Liver (tissue), 8 donors: ENCODE measurements at regions not wholly inside any gene's neighbourhood (a gene's known extent, or its start where the extent isn't known, plus 50 kb on each side); places are given as distances from the start of the nearest gene placed in this dataset.

ENCODE experiments used
- DNase-seq: peaks from one replicate; pipeline ENCODE4 v3.0.0-alpha.2; 2017; ENCODE audit warnings: low spot score
- H3K27ac ChIP-seq, 2 donors: one replicate each; pipeline ENCODE4 v1.7.0; 2013; ENCODE audit warnings: inconsistent platforms in 2 of 2, low read length in 2 of 2, control low read depth in 1 of 2, low read depth in 1 of 2, mild to moderate bottlenecking in 1 of 2
- H3K27me3 ChIP-seq, 4 donors: one replicate each; pipeline versions ENCODE4 v1.6.1 to v1.7.0; 2013; ENCODE audit warnings: low read length in 3 of 4, inconsistent platforms in 1 of 4, mild to moderate bottlenecking in 1 of 4, moderate library complexity in 1 of 4; ENCODE audit not compliant: control insufficient read depth in 4 of 4, insufficient read depth in 4 of 4
- H3K36me3 ChIP-seq, 4 donors: one replicate each; pipeline versions ENCODE4 v1.6.1 to v1.7.0; 2013; ENCODE audit warnings: low read length in 3 of 4, mild to moderate bottlenecking in 3 of 4, low read depth in 1 of 4, moderate library complexity in 1 of 4; ENCODE audit not compliant: control insufficient read depth in 4 of 4, insufficient read depth in 3 of 4
- H3K4me1 ChIP-seq, 4 donors: one replicate each; pipeline versions ENCODE4 v1.6.1 to v1.7.0; 2013; ENCODE audit warnings: low read length in 3 of 4, mild to moderate bottlenecking in 3 of 4, moderate library complexity in 1 of 4; ENCODE audit not compliant: control insufficient read depth in 4 of 4, insufficient read depth in 4 of 4
- H3K4me3 ChIP-seq, 3 donors: one replicate each; pipeline versions ENCODE4 v1.6.1 to v1.7.0; 2013; ENCODE audit warnings: low read length in 3 of 3, control low read depth in 1 of 3, low read depth in 1 of 3, mild to moderate bottlenecking in 1 of 3
- H3K9ac ChIP-seq, 2 donors: one replicate each; pipeline ENCODE4 v1.7.0; 2013; ENCODE audit warnings: low read length in 2 of 2, mild to moderate bottlenecking in 2 of 2, moderate library complexity in 2 of 2, control low read depth in 1 of 2, low read depth in 1 of 2
- H3K9me3 ChIP-seq, 4 donors: one replicate each; pipeline versions ENCODE4 v1.6.1 to v1.7.0; 2013; ENCODE audit warnings: low read length in 3 of 4; ENCODE audit not compliant: control insufficient read depth in 4 of 4
- ATF3 ChIP-seq: IDR thresholded peaks from 2 replicates; pipeline ENCODE4 v1.6.1; 2016; ENCODE audit warnings: antibody characterized with exemption
- CTCF ChIP-seq: fragments of 150-350 bp; IDR thresholded peaks from 2 replicates; pipeline ENCODE4 v1.5.1; 2017; ENCODE audit warnings: improper control_type of control experiment, low read depth, low read length; ENCODE audit not compliant: missing input control
- EGR1 ChIP-seq, 2 donors: IDR thresholded peaks; 2 replicates each; pipeline ENCODE4 v1.6.1; 2016 to 2018; ENCODE audit warnings: antibody characterized with exemption in 2 of 2, low read depth in 2 of 2
- FOXA1 ChIP-seq: IDR thresholded peaks from 2 replicates; pipeline ENCODE4 v1.6.1; 2016; ENCODE audit warnings: antibody characterized with exemption
- FOXA2 ChIP-seq: IDR thresholded peaks from 2 replicates; pipeline ENCODE4 v1.6.1; 2016; ENCODE audit warnings: antibody characterized with exemption
- GABPA ChIP-seq, 2 donors: IDR thresholded peaks in 1 of 2; conservative IDR thresholded peaks in 1 of 2; 2 replicates each; pipeline ENCODE4 v1.6.1; 2016; ENCODE audit warnings: antibody characterized with exemption in 2 of 2, mild to moderate bottlenecking in 1 of 2, moderate library complexity in 1 of 2
- HNF4A ChIP-seq, 2 donors: conservative IDR thresholded peaks; 2 replicates each; pipeline ENCODE4 v1.6.1; 2016; ENCODE audit warnings: antibody characterized with exemption in 2 of 2, mild to moderate bottlenecking in 2 of 2
- HNF4G ChIP-seq: IDR thresholded peaks from 2 replicates; pipeline ENCODE4 v1.6.1; 2016; ENCODE audit warnings: antibody characterized with exemption
- JUND ChIP-seq, 2 donors: IDR thresholded peaks; 2 replicates each; pipeline ENCODE4 v1.6.1; 2016; ENCODE audit warnings: antibody characterized with exemption in 2 of 2
- NR2F2 ChIP-seq: IDR thresholded peaks from 2 replicates; pipeline ENCODE4 v1.6.1; 2016; ENCODE audit warnings: antibody characterized with exemption
- RAD21 ChIP-seq, 2 donors: IDR thresholded peaks; 2 replicates each; pipeline ENCODE4 v1.6.1; 2016; ENCODE audit warnings: antibody characterized with exemption in 2 of 2, mild to moderate bottlenecking in 2 of 2
- REST ChIP-seq: IDR thresholded peaks from 2 replicates; pipeline ENCODE4 v1.6.1; 2016; ENCODE audit warnings: antibody characterized with exemption, mild to moderate bottlenecking
- RXRA ChIP-seq, 2 donors: IDR thresholded peaks; 2 replicates each; pipeline ENCODE4 v1.6.1; 2017 to 2018; ENCODE audit warnings: antibody characterized with exemption in 2 of 2, mild to moderate bottlenecking in 1 of 2
- SP1 ChIP-seq: IDR thresholded peaks from 2 replicates; pipeline ENCODE4 v1.6.1; 2018; ENCODE audit warnings: antibody characterized with exemption, mild to moderate bottlenecking
- TAF1 ChIP-seq: conservative IDR thresholded peaks from 2 replicates; pipeline ENCODE4 v1.6.1; 2016; ENCODE audit warnings: antibody characterized with exemption, mild to moderate bottlenecking
- YY1 ChIP-seq: IDR thresholded peaks from 2 replicates; pipeline ENCODE4 v1.6.1; 2016; ENCODE audit warnings: antibody characterized with exemption, mild to moderate bottlenecking
- WGBS: extraction: QIAGEN DNeasy Blood & Tissue Kit; methylation state at CpG from one replicate; pipeline ENCODE4 v1.1.7; 2013; 5-methylcytosine and 5-hydroxymethylcytosine counted together
- TF ChIP-seq, protein P1 (sequence below): IDR thresholded peaks from 2 replicates; pipeline ENCODE4 v1.6.1; 2016; ENCODE audit warnings: antibody characterized with exemption
- TF ChIP-seq, protein P2 (sequence below): IDR thresholded peaks from 2 replicates; pipeline ENCODE4 v1.6.1; 2016; ENCODE audit warnings: antibody characterized with exemption
- donor health status: healthy.
- donor health status: healthy.
- donor health status: healthy.
- donor health status: healthy.
- donor health status: healthy.

- TF ChIP-seq TAF1 (no peak), SP1 (no peak), GABPA (IDR thresholded peaks at IDR 0.05 in 1 of 2, conservative IDR thresholded peaks at IDR 0.05 in 1 of 2) (no peak), FOXA2 (no peak), EGR1 (IDR thresholded peaks at IDR 0.05; ENCODE audit: low read depth in 2 of 2) (no peak)
These were observed 311.0 kb upstream of the NDN start (continued) for GRCh38 chr15:23998056-23998455.

- Histone ChIP-seq H3K4me1 (no peaks in the 10 kb centered on the region), H3K36me3 (no peaks in the 10 kb centered on the region), H3K9me3 (no peaks in the 10 kb centered on the region), H3K4me3 (no peak overlapping the region), H3K27me3 (no peaks in the 10 kb centered on the region), H3K27ac (no peak overlapping the region), H3K9ac (no peak overlapping the region)
- DNase-seq = no peak
- TF ChIP-seq REST (no peak), GABPA (IDR thresholded peaks at IDR 0.05 in 1 of 2, conservative IDR thresholded peaks at IDR 0.05 in 1 of 2) (no peak), ATF3 (no peak), FOXA2 (no peak), HNF4G (no peak), EGR1 (IDR thresholded peaks at IDR 0.05; ENCODE audit: low read depth in 2 of 2) (no peak), RAD21 (IDR thresholded peaks at IDR 0.05) (no peak), NR2F2 (no peak), YY1 (no peak), RXRA (IDR thresholded peaks at IDR 0.05) (no peak)
- 68% methylated on average over 1 of the region's 1 CpG for WGBS
These were observed 321.4 kb upstream of the NDN start for GRCh38 chr15:24008476-24008875.

DNA sequence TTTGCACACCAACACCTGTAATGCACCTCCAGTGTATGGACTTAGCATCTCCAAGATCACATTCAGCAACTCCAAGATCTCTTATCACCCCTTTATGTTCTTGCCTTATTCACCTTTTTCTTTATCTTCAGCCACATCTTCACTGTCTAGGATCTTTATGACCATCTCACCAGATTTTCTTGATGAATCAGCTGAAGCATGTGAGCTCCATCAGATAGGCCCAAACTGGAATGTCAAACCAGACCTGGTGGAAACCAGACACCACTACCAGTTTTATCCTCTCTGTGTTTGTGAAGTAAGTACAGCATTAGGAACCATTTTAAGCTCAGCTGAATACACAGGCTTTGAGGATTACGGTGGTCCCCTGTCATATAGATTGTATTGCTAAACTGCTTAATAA lies 330.4 kb upstream of the NDN start:
- no peak overlapping the region for H3K4me3 ChIP-seq
- no peak for DNase-seq
- no peaks in the 10 kb centered on the region for H3K27me3 ChIP-seq
- no peak for TF ChIP-seq RAD21 (IDR thresholded peaks at IDR 0.05)
- TF ChIP-seq FOXA2 = no peak
- TF ChIP-seq REST = no peak
- no peak for TF ChIP-seq SP1
- no peak for TF ChIP-seq ATF3
- no peak for TF ChIP-seq YY1
- no peak for TF ChIP-seq FOXA1
- TF ChIP-seq CTCF = no peak
- TF ChIP-seq NR2F2 = no peak
- no peak for TF ChIP-seq JUND (IDR thresholded peaks at IDR 0.05)
- no peak for TF ChIP-seq EGR1 (IDR thresholded peaks at IDR 0.05; ENCODE audit: low read depth in 2 of 2)
- TF ChIP-seq RXRA (IDR thresholded peaks at IDR 0.05) = no peak
- TF ChIP-seq, protein P1, sequence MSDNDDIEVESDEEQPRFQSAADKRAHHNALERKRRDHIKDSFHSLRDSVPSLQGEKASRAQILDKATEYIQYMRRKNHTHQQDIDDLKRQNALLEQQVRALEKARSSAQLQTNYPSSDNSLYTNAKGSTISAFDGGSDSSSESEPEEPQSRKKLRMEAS = no peak
- TF ChIP-seq GABPA (IDR thresholded peaks at IDR 0.05 in 1 of 2, conservative IDR thresholded peaks at IDR 0.05 in 1 of 2) = no peak
- TF ChIP-seq HNF4A (conservative IDR thresholded peaks at IDR 0.05) = no peak
- TF ChIP-seq HNF4G = no peak
- TF ChIP-seq, protein P2, sequence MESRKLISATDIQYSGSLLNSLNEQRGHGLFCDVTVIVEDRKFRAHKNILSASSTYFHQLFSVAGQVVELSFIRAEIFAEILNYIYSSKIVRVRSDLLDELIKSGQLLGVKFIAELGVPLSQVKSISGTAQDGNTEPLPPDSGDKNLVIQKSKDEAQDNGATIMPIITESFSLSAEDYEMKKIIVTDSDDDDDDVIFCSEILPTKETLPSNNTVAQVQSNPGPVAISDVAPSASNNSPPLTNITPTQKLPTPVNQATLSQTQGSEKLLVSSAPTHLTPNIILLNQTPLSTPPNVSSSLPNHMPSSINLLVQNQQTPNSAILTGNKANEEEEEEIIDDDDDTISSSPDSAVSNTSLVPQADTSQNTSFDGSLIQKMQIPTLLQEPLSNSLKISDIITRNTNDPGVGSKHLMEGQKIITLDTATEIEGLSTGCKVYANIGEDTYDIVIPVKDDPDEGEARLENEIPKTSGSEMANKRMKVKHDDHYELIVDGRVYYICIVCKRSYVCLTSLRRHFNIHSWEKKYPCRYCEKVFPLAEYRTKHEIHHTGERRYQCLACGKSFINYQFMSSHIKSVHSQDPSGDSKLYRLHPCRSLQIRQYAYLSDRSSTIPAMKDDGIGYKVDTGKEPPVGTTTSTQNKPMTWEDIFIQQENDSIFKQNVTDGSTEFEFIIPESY = no peak
- no peak for TF ChIP-seq TAF1
- no peak overlapping the region for H3K27ac ChIP-seq
- no peak overlapping the region for H3K9ac ChIP-seq
- WGBS = 66% methylated on average over 1 of the region's 1 CpG
- H3K9me3 ChIP-seq = no peaks in the 10 kb centered on the region
- H3K4me1 ChIP-seq = no peaks in the 10 kb centered on the region
- H3K36me3 ChIP-seq = no peaks in the 10 kb centered on the region
